Choroid plexus epithelial cell (primary cell): ENCODE measurements at regions not wholly inside any gene's neighbourhood (a gene's known extent, or its start where the extent isn't known, plus 50 kb on each side); places are given as distances from the start of the nearest gene placed in this dataset.

Experiments
- DNase-seq: peaks from one replicate; pipeline ENCODE4 v3.0.0-alpha.2; 2010; ENCODE audit warnings: low read depth
- H3K4me3 ChIP-seq: 2 replicates; pipeline ENCODE4 v1.5.1; 2011; ENCODE audit warnings: low read depth, mild to moderate bottlenecking, control low read depth, low read length, moderate library complexity
- TF ChIP-seq, protein P1 (sequence below): conservative IDR thresholded peaks from 2 replicates; pipeline ENCODE4 v1.5.1; 2011; ENCODE audit warnings: low read depth, mild to moderate bottlenecking, control low read depth, inconsistent platforms, low read length, moderate library complexity

DNA sequence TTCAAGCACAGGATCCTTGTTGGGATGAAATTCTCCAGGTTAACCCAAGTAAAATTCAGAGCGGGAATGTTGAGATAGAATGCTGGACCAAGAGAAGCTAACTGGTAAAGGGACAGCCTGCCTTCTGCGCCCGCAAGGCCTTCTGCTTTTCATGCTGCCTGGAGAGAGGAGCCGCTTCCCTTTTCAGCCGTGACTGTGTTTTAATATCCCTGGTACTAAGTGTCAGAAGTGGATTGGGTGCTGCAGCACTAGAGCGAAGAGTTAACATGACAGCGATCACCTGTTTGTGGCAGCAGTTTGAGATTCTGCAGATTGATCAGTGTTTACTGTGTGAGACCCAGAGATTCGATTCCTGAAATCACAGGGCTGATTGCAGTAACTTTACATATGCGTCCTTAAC, 197.4 kb upstream of the ZNF536 start:
- H3K4me3 ChIP-seq: no peak overlapping the region
- no peak for DNase-seq
- TF ChIP-seq, protein P1, sequence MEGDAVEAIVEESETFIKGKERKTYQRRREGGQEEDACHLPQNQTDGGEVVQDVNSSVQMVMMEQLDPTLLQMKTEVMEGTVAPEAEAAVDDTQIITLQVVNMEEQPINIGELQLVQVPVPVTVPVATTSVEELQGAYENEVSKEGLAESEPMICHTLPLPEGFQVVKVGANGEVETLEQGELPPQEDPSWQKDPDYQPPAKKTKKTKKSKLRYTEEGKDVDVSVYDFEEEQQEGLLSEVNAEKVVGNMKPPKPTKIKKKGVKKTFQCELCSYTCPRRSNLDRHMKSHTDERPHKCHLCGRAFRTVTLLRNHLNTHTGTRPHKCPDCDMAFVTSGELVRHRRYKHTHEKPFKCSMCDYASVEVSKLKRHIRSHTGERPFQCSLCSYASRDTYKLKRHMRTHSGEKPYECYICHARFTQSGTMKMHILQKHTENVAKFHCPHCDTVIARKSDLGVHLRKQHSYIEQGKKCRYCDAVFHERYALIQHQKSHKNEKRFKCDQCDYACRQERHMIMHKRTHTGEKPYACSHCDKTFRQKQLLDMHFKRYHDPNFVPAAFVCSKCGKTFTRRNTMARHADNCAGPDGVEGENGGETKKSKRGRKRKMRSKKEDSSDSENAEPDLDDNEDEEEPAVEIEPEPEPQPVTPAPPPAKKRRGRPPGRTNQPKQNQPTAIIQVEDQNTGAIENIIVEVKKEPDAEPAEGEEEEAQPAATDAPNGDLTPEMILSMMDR: no peak

DNA sequence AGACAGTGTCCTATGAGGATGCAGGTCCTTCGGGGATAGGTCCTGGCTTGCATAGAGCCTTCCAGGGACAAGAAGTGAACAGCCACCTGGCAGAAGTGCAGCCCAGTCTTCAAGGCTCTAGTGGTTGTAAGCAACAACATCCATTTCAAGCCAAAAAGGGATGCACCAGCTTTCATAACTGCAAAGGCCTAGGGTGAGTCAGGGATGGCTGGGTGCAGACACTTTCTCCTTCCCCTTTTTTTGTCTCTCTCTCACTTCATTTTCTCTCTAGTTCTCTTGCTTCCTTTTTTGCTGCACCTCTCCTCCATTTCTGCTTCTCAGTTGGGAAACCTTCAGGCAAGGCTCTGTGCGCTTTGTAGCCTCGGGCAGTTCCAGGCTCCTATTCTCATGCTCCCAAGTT, 196.2 kb upstream of the ZNF536 start:
- H3K4me3 ChIP-seq: no peak overlapping the region
- DNase-seq: no peak
- TF ChIP-seq, protein P1: no peak

DNA sequence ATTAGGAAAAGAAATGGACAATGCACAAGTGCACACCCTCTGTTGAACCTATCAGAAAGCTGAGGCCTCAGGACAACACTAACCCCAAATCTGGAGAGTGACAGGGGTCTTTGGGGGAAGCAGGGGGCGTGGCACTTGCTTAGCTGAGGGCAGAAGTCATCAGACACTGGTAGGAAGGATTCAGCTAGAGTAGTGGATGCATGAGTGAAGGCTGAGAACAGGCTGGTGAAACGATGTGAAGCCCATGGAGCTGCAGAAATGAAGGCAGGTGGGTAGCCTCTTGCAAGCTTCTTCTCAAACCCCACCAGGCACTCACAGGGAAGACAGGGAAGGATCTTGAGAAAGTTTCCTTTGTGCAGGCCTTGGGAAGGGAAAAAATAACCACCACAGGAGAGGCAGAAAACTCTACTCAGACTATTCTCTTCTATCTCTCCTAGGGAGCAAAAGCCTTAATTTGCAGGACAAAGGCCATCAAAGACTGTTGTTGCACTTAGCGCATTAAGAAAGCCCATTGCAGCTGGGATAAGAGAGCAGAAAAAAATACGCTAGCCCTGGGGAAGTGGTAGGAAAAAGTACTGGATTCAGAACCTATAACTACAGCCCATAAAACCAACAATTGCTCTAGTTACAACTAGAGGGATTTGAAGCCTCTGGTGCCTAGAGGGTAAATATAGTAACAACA, 193.3 kb upstream of the ZNF536 start:
- DNase-seq: no peak
- no peak overlapping the region for H3K4me3 ChIP-seq
- TF ChIP-seq, protein P1: no peak

DNA sequence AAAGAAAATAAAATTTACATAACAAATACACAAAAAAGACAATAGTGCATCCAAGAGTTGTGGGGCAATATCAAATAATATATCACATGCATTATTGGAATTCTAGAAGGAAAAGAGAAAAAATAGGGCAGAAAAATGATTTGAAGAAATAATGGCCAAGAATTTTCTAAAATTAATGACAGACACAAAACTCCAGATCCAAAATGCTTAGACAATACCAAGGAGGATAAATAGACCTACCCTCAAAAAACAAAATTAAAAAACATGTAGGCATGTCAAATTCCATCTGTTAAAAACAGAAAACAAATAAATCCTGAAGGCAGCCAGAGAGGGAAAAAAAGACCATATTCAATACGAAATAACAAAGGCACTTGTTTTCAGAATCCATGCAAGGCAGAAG, 191.5 kb upstream of the ZNF536 start:
- TF ChIP-seq, protein P1: no peak
- no peak for DNase-seq
- no peak overlapping the region for H3K4me3 ChIP-seq

DNA sequence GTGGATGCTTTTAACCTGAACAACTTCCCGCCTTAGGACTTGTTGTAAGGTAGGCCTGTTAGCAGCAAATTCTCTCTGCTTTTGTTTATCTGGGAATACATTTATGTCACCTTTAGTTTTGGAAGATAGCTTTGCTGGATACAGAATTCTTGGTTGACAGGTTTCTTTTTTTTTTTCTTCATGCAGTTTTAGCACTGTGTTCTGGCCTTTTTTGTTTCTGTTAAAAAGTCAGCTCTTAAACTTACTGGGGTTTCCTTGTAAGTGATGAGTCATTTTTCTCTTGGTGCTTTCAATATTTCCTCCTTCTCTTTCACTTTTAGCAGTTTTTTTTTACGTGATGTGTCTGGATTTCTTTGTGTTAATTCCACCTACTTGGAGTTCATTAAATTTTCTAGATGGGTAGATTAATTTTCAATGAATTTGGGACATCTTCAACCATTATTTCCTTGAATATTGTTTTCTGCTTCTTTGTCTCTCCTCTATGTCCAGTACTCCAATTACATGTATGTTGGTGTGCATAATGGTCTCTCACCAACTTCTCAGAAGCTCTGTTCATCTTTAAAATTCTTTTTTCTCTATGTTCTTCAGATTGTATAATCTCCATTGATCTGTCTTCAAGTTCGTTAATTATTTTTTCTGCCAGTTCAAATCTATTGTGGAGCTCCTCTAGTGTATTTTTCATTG, 188.2 kb upstream of the ZNF536 start:
- DNase-seq: no peak
- TF ChIP-seq, protein P1: no peak
- no peak overlapping the region for H3K4me3 ChIP-seq

DNA sequence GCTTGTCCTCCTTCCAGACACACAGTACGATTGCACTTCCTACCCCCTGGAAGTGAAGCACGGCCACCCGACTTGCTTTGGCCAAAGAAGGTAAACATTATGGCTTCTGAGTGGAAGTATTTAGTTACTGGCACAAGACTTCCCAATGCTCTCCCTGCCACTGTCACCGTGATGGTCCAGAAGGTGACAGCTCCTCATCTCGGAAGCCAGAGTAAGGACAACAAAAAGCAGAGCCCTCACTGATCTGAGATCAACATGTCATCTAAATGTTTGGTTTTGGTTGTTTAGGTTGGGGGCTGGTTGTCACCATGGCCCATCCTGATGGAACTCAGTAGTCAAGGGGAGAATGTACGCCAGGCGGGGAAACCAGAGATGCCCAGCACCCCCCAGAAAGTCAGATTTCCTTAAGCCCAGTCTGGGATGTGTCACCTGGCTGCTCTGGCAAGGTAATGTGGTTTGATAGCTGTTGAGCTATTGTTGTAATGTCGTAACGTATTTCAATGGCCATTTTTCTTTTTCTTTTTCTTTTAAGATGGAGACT, 170.1 kb upstream of the ZNF536 start:
- TF ChIP-seq, protein P1: no peak
- H3K4me3 ChIP-seq: no peak overlapping the region
- DNase-seq: no peak
